ENCODE measurements at regions not wholly inside any gene's neighbourhood (a gene's known extent, or its start where the extent isn't known, plus 50 kb on each side); places are given as distances from the start of the nearest gene placed in this dataset.

DNA sequence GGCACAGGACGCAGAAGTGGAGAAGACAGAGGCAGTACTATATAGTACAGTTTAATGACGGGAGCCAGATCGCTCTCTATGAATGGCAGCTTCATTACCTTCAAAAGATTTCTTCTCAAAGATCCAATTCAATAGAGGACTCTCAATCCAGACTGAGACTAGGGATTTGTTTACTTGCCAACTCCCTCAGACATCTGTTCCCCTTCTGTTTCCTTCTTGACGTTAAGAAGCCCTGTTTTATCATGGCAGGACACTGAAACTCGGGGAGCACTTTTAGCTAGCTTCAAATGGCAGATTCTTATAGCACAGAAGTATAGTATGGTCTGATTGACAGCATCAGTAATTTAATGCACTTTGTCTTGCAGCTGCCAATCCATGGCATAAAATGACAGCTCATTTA lies 747.3 kb upstream of the C9orf72 start:
- H4K20me1 ChIP-seq (ENCODE audit: insufficient read depth, low read length), result no peaks in the 10 kb centered on the region
- no peak overlapping the region for H3K27ac ChIP-seq (ENCODE audit: low read length)

DNA sequence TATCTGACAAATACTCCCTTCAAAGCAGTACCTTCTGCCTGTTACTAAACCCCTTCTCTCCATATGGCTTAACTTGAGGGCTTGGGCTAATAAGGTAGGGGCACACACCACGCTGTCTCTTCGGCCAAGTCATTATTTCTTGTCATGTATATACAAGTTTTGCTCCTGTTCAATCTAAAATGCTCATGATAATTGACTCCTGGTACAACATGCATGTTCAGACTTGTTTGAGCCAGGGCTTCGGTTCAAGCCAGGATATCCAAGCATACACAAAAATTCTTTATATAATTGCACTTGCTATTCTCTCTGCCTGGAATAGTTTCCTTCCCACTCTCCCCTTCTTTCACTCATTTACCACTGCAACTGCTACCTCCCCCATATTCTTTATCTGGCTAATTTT lies 756.0 kb upstream of the C9orf72 start:
- no peaks in the 10 kb centered on the region for H3K79me2 ChIP-seq (ENCODE audit: low read length)
- H3K9me3 ChIP-seq (replicated peaks; ENCODE audit: insufficient read depth, low read length), result no peaks in the 10 kb centered on the region
- no peaks in the 10 kb centered on the region for H3K27me3 ChIP-seq (replicated peaks; ENCODE audit: insufficient read depth, low read length)
- no peaks in the 10 kb centered on the region for H3K4me1 ChIP-seq (ENCODE audit: low read length)
- H3K4me2 ChIP-seq (ENCODE audit: low read depth, low read length), result no peak overlapping the region
- H4K20me1 ChIP-seq (ENCODE audit: insufficient read depth, low read length), result no peaks in the 10 kb centered on the region
- no peak overlapping the region for H3K4me3 ChIP-seq (ENCODE audit: low read length)
- no peak overlapping the region for H3K27ac ChIP-seq (ENCODE audit: low read length)
- DNase-seq, result no peak
- no peak for TF ChIP-seq EZH2phosphoT487 (IDR thresholded peaks at IDR 0.05; ENCODE audit: low read length)
- no peak for TF ChIP-seq EZH2 (optimal IDR thresholded peaks at IDR 0.05; ENCODE audit: low read depth, low read length)
- TF ChIP-seq, protein P1, sequence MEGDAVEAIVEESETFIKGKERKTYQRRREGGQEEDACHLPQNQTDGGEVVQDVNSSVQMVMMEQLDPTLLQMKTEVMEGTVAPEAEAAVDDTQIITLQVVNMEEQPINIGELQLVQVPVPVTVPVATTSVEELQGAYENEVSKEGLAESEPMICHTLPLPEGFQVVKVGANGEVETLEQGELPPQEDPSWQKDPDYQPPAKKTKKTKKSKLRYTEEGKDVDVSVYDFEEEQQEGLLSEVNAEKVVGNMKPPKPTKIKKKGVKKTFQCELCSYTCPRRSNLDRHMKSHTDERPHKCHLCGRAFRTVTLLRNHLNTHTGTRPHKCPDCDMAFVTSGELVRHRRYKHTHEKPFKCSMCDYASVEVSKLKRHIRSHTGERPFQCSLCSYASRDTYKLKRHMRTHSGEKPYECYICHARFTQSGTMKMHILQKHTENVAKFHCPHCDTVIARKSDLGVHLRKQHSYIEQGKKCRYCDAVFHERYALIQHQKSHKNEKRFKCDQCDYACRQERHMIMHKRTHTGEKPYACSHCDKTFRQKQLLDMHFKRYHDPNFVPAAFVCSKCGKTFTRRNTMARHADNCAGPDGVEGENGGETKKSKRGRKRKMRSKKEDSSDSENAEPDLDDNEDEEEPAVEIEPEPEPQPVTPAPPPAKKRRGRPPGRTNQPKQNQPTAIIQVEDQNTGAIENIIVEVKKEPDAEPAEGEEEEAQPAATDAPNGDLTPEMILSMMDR (IDR thresholded peaks at IDR 0.05; ENCODE audit: low read length), result no peak
- no peak overlapping the region for H2AFZ ChIP-seq (ENCODE audit: low read length)
- no peaks in the 10 kb centered on the region for H3F3A ChIP-seq (ENCODE audit: insufficient read depth, low read length)
- no peaks in the 10 kb centered on the region for H3K36me3 ChIP-seq (replicated peaks; ENCODE audit: insufficient read depth, low read length)
- no peaks in the 10 kb centered on the region for H3K9me2 ChIP-seq (replicated peaks; ENCODE audit: insufficient read depth, low read length)
- H3K9ac ChIP-seq (ENCODE audit: low read length), result no peak overlapping the region

More for the DNA sequence above, 747.3 kb upstream of the C9orf72 start:
- Histone ChIP-seq H3K9ac (ENCODE audit: low read length) (no peak overlapping the region), H3K9me2 (replicated peaks; ENCODE audit: insufficient read depth, low read length) (no peaks in the 10 kb centered on the region), H2AFZ (ENCODE audit: low read length) (no peak overlapping the region), H3K4me2 (ENCODE audit: low read depth, low read length) (no peak overlapping the region), H3K4me1 (ENCODE audit: low read length) (no peaks in the 10 kb centered on the region), H3K27me3 (replicated peaks; ENCODE audit: insufficient read depth, low read length) (no peaks in the 10 kb centered on the region), H3K4me3 (ENCODE audit: low read length) (no peak overlapping the region), H3F3A (ENCODE audit: insufficient read depth, low read length) (no peaks in the 10 kb centered on the region), H3K36me3 (replicated peaks; ENCODE audit: insufficient read depth, low read length) (no peaks in the 10 kb centered on the region), H3K9me3 (replicated peaks; ENCODE audit: insufficient read depth, low read length) (no peaks in the 10 kb centered on the region), H3K79me2 (ENCODE audit: low read length) (no peaks in the 10 kb centered on the region)
- TF ChIP-seq EZH2 (optimal IDR thresholded peaks at IDR 0.05; ENCODE audit: low read depth, low read length) (no peak), EZH2phosphoT487 (IDR thresholded peaks at IDR 0.05; ENCODE audit: low read length) (no peak)
- TF ChIP-seq, protein P1 (IDR thresholded peaks at IDR 0.05; ENCODE audit: low read length), result no peak
- no peak for DNase-seq

DNA sequence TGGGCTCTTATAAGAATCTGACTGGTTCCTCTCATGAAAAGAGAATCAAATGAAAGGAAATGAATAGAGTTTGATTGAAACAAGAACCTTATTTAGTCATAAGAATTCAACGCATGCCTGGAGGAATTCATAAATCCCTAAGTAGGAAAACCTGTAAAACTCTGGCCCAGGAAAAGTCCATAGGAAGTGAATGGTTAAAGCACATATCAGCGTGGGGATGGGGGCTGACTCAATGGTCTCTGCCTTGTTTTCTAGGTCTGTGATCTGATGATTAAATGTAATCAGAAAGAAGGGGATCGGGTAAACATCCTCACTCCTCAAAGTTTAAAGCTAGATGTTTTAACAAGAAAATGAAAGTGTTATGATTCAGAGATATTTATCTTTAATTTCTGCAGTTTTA lies 759.4 kb upstream of the C9orf72 start:
- no peak overlapping the region for H3K4me3 ChIP-seq (ENCODE audit: low read length)
- H2AFZ ChIP-seq (ENCODE audit: low read length), result no peak overlapping the region
- no peaks in the 10 kb centered on the region for H3K36me3 ChIP-seq (replicated peaks; ENCODE audit: insufficient read depth, low read length)
- H3K9ac ChIP-seq (ENCODE audit: low read length), result no peak overlapping the region
- no peaks in the 10 kb centered on the region for H3F3A ChIP-seq (ENCODE audit: insufficient read depth, low read length)
- TF ChIP-seq EZH2 (optimal IDR thresholded peaks at IDR 0.05; ENCODE audit: low read depth, low read length), result no peak
- TF ChIP-seq EZH2phosphoT487 (IDR thresholded peaks at IDR 0.05; ENCODE audit: low read length), result no peak
- TF ChIP-seq, protein P1 (IDR thresholded peaks at IDR 0.05; ENCODE audit: low read length), result no peak
- H3K27me3 ChIP-seq (replicated peaks; ENCODE audit: insufficient read depth, low read length), result no peaks in the 10 kb centered on the region
- H3K79me2 ChIP-seq (ENCODE audit: low read length), result no peaks in the 10 kb centered on the region
- no peaks in the 10 kb centered on the region for H3K4me1 ChIP-seq (ENCODE audit: low read length)
- H4K20me1 ChIP-seq (ENCODE audit: insufficient read depth, low read length), result no peaks in the 10 kb centered on the region
- no peak for DNase-seq
- no peaks in the 10 kb centered on the region for H3K9me3 ChIP-seq (replicated peaks; ENCODE audit: insufficient read depth, low read length)
- no peak overlapping the region for H3K4me2 ChIP-seq (ENCODE audit: low read depth, low read length)
- no peaks in the 10 kb centered on the region for H3K9me2 ChIP-seq (replicated peaks; ENCODE audit: insufficient read depth, low read length)
- H3K27ac ChIP-seq (ENCODE audit: low read length), result no peak overlapping the region
